NAMALWA (cell line): ENCODE measurements at regions not wholly inside any gene's neighbourhood (a gene's known extent, or its start where the extent isn't known, plus 50 kb on each side); places are given as distances from the start of the nearest gene placed in this dataset.

Experiments
- DNase-seq: peaks from one replicate; pipeline ENCODE4 v3.0.0-alpha.2; 2015; ENCODE audit warnings: low spot score

GRCh38 chr11:91866642-91867041 lies 358.0 kb upstream of the FAT3 start:
- no peak for DNase-seq

- no peak for DNase-seq
Measured at GRCh38 chr11:91860661-91861060, 364.0 kb upstream of the FAT3 start.

- no peak for DNase-seq
Measured at GRCh38 chr11:91859666-91860065, 365.0 kb upstream of the FAT3 start.

GRCh38 chr11:91857179-91857578 lies 367.4 kb upstream of the FAT3 start:
- no peak for DNase-seq

- no peak for DNase-seq
Measured at GRCh38 chr11:91854780-91855179, 369.8 kb upstream of the FAT3 start.

- DNase-seq: no peak
Measured at GRCh38 chr11:91854171-91854570, 370.4 kb upstream of the FAT3 start.

GRCh38 chr11:91851908-91852307 lies 372.7 kb upstream of the FAT3 start:
- no peak for DNase-seq

GRCh38 chr11:91850533-91851275 lies 373.9 kb upstream of the FAT3 start:
- DNase-seq: no peak

- DNase-seq: no peak
Measured at GRCh38 chr11:91850021-91850420, 374.6 kb upstream of the FAT3 start.

GRCh38 chr11:91846649-91847048 lies 378.0 kb upstream of the FAT3 start:
- DNase-seq: no peak

GRCh38 chr11:91846002-91846401 lies 378.6 kb upstream of the FAT3 start:
- DNase-seq: no peak

GRCh38 chr11:91840640-91841240 lies 383.9 kb upstream of the FAT3 start:
- DNase-seq: no peak

GRCh38 chr11:91837411-91838330 lies 386.9 kb upstream of the FAT3 start:
- no peak for DNase-seq

- DNase-seq: no peak
Measured at GRCh38 chr11:91835051-91835560, 389.5 kb upstream of the FAT3 start.

GRCh38 chr11:91828901-91829300 lies 395.7 kb upstream of the FAT3 start:
- DNase-seq: no peak

- DNase-seq: no peak
Measured at GRCh38 chr11:91825777-91826176, 398.8 kb upstream of the FAT3 start.

GRCh38 chr11:91823252-91823830 lies 401.3 kb upstream of the FAT3 start:
- DNase-seq: no peak

GRCh38 chr11:91822805-91823204 lies 401.8 kb upstream of the FAT3 start:
- no peak for DNase-seq

GRCh38 chr11:91820709-91821108 lies 403.9 kb upstream of the FAT3 start:
- DNase-seq: no peak

- DNase-seq: no peak
Measured at GRCh38 chr11:91819777-91820176, 404.8 kb upstream of the FAT3 start.

- DNase-seq: no peak
Measured at GRCh38 chr11:91819195-91819594, 405.4 kb upstream of the FAT3 start.

GRCh38 chr11:91817996-91818395 lies 406.6 kb upstream of the FAT3 start:
- DNase-seq: no peak
